PC-9 (cell line): ENCODE measurements at regions not wholly inside any gene's neighbourhood (a gene's known extent, or its start where the extent isn't known, plus 50 kb on each side); places are given as distances from the start of the nearest gene placed in this dataset.

Source experiments
- BruUV-seq: library from RNA; stranded (reverse); fragments of 400-500 nt; replicated peaks from 2 replicates; lab custom pipeline; 2021; lab: Mats Ljungman, UMichigan
- CTCF ChIA-PET: fragments of 300-600 bp; sonication (Branson Sonifier 250); formaldehyde crosslinking; loops from one replicate; lab custom pipeline; 2022; ENCODE audit warnings: antibody characterized with exemption; lab: Charles Lee
- POLR2A ChIA-PET: fragments of 300-600 bp; sonication (Branson Sonifier 250); formaldehyde crosslinking; loops from one replicate; lab custom pipeline; 2022; ENCODE audit warnings: antibody characterized with exemption; ENCODE audit not compliant: unreplicated experiment; lab: Charles Lee
- DNase-seq, 2 experiments: peaks; one replicate each; pipeline versions ENCODE4 v3.0.0 to v3.0.0-alpha.2; 2015 to 2022; ENCODE audit warnings: mixed read lengths in 1 of 2
- H2AFZ ChIP-seq: fragments of 200-600 bp; sonication (generic); 2 replicates; pipeline ENCODE4 v1.8.1; 2017; ENCODE audit warnings: antibody characterized with exemption
- H3F3A ChIP-seq: fragments of 200-600 bp; sonication (generic); 2 replicates; pipeline ENCODE4 v1.8.1; 2017; ENCODE audit warnings: antibody characterized with exemption, mild to moderate bottlenecking, low read depth; ENCODE audit not compliant: insufficient read depth
- H3K27ac ChIP-seq: fragments of 200-600 bp; sonication (generic); 2 replicates; pipeline ENCODE4 v1.6.1; 2016; ENCODE audit warnings: mixed run types
- H3K27me3 ChIP-seq: fragments of 200-600 bp; sonication (generic); 2 replicates; pipeline ENCODE4 v1.6.1; 2016; ENCODE audit warnings: low read depth, mixed run types; ENCODE audit not compliant: insufficient read depth
- H3K36me3 ChIP-seq: fragments of 200-600 bp; sonication (generic); 2 replicates; pipeline ENCODE4 v1.6.1; 2016; ENCODE audit warnings: low read depth, mixed run types
- H3K4me1 ChIP-seq: fragments of 200-600 bp; sonication (generic); replicated peaks from 2 replicates; pipeline ENCODE4 v1.6.1; 2016; ENCODE audit warnings: mixed run types; ENCODE audit not compliant: insufficient read depth
- H3K4me2 ChIP-seq: fragments of 200-600 bp; sonication (generic); 2 replicates; pipeline ENCODE4 v1.6.1; 2017; ENCODE audit warnings: mixed run types
- H3K4me3 ChIP-seq: fragments of 200-600 bp; sonication (generic); 2 replicates; pipeline ENCODE4 v1.6.1; 2016; ENCODE audit warnings: mixed run types
- H3K79me2 ChIP-seq: fragments of 200-600 bp; sonication (generic); 2 replicates; pipeline ENCODE4 v1.6.1; 2017; ENCODE audit warnings: low read depth, mixed run types
- H3K9me2 ChIP-seq: fragments of 200-600 bp; sonication (generic); 2 replicates; pipeline ENCODE4 v1.8.1; 2017; ENCODE audit warnings: mild to moderate bottlenecking; ENCODE audit not compliant: insufficient read depth
- H3K9me3 ChIP-seq: fragments of 200-600 bp; sonication (generic); 2 replicates; pipeline ENCODE4 v1.8.1; 2016; ENCODE audit warnings: low read depth; ENCODE audit not compliant: insufficient read depth
- H4K20me1 ChIP-seq: fragments of 200-600 bp; sonication (generic); 2 replicates; pipeline ENCODE4 v1.8.1; 2017; ENCODE audit not compliant: insufficient read depth
- EZH2 ChIP-seq: fragments of 200-600 bp; sonication (generic); IDR thresholded peaks from 2 replicates; pipeline ENCODE4 v1.8.0; 2017; ENCODE audit warnings: antibody characterized with exemption, low read depth
- intact Hi-C: fragments of 100-400 bp; cut with micrococcal nuclease; formaldehyde crosslinking; loops from one replicate; pipeline ENCODE4 v1.10.0; 2022; ENCODE audit not compliant: unreplicated experiment
- TF ChIP-seq, protein P1 (sequence below): fragments of 200-600 bp; sonication (generic); conservative IDR thresholded peaks from 2 replicates; pipeline ENCODE4 v1.6.1; 2017; ENCODE audit warnings: mixed run types, antibody characterized with exemption, mild to moderate bottlenecking, moderate library complexity

DNA sequence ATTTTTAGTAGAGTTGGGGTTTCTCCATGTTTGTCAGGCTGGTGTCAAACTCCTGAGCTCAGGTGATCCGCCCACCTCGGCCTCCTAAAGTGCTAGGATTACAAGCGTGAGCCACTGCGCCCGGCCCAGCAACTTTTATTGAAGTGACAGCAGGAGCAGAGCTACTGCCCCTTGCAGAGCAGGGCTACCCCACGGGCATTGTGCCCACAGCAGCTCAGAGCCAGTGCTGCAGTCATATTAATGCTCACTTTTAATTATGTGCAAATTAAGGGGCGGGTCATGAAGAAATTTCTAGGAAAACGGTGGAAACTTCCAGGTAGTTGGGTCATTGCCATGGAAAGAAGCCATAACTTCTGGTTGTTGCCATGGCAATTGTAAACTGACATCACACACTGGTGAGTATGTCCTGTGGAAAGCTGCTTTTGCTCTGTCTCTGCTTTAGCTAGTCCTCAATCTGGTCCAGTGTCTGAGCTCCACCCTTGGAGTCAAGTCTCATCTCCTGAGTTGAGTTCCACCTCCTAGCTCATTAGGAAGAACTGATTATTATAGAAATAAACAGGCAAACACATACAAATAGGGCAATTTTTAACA, 127.3 kb upstream of the ADGRL4 start:
- intact Hi-C loops = no loop called here
- Histone ChIP-seq H3K4me1 (no peaks in the 10 kb centered on the region), H3K79me2 (no peaks in the 10 kb centered on the region), H4K20me1 (no peaks in the 10 kb centered on the region), H3K27me3 (no peaks in the 10 kb centered on the region), H3K9me2 (no peaks in the 10 kb centered on the region), H3K36me3 (no peaks in the 10 kb centered on the region), H3K9me3 (no peaks in the 10 kb centered on the region), H3K4me2 (no peak overlapping the region), H2AFZ (no peak overlapping the region), H3K27ac (no peak overlapping the region), H3K4me3 (no peak overlapping the region), H3F3A (no peaks in the 10 kb centered on the region)
- no peak for DNase-seq
- ChIA-PET POLR2A (no interaction called here), CTCF (no interaction called here)
- no TSS peak for BruUV-seq
- TF ChIP-seq, protein P1, sequence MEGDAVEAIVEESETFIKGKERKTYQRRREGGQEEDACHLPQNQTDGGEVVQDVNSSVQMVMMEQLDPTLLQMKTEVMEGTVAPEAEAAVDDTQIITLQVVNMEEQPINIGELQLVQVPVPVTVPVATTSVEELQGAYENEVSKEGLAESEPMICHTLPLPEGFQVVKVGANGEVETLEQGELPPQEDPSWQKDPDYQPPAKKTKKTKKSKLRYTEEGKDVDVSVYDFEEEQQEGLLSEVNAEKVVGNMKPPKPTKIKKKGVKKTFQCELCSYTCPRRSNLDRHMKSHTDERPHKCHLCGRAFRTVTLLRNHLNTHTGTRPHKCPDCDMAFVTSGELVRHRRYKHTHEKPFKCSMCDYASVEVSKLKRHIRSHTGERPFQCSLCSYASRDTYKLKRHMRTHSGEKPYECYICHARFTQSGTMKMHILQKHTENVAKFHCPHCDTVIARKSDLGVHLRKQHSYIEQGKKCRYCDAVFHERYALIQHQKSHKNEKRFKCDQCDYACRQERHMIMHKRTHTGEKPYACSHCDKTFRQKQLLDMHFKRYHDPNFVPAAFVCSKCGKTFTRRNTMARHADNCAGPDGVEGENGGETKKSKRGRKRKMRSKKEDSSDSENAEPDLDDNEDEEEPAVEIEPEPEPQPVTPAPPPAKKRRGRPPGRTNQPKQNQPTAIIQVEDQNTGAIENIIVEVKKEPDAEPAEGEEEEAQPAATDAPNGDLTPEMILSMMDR = no peak
- no peak for TF ChIP-seq EZH2

- ChIA-PET POLR2A (no interaction called here), CTCF (no interaction called here)
- Histone ChIP-seq H2AFZ (no peak overlapping the region), H3K4me1 (no peaks in the 10 kb centered on the region), H3F3A (no peaks in the 10 kb centered on the region), H3K9me2 (no peaks in the 10 kb centered on the region), H3K79me2 (no peaks in the 10 kb centered on the region), H3K27me3 (no peaks in the 10 kb centered on the region), H4K20me1 (no peaks in the 10 kb centered on the region), H3K4me2 (no peak overlapping the region), H3K4me3 (no peak overlapping the region), H3K27ac (no peak overlapping the region), H3K36me3 (no peaks in the 10 kb centered on the region), H3K9me3 (no peaks in the 10 kb centered on the region)
- no peak for DNase-seq
- BruUV-seq = no TSS peak
- TF ChIP-seq EZH2 = no peak
- TF ChIP-seq, protein P1 = no peak
- intact Hi-C loops = no loop called here
Measured at GRCh38 chr1:79131626-79132025, 125.1 kb upstream of the ADGRL4 start.

GRCh38 chr1:79129914-79130313, 123.4 kb upstream of the ADGRL4 start:
- Histone ChIP-seq H3K9me2 (no peaks in the 10 kb centered on the region), H3K79me2 (no peaks in the 10 kb centered on the region), H3K27me3 (no peaks in the 10 kb centered on the region), H4K20me1 (no peaks in the 10 kb centered on the region), H3K27ac (no peak overlapping the region), H3K4me3 (no peak overlapping the region), H3K4me2 (no peak overlapping the region), H3K9me3 (no peaks in the 10 kb centered on the region), H3K36me3 (no peaks in the 10 kb centered on the region), H2AFZ (no peak overlapping the region), H3K4me1 (no peaks in the 10 kb centered on the region), H3F3A (no peaks in the 10 kb centered on the region)
- no TSS peak for BruUV-seq
- intact Hi-C loops = no loop called here
- POLR2A ChIA-PET = no interaction called here
- no peak for TF ChIP-seq EZH2
- TF ChIP-seq, protein P1 = no peak
- CTCF ChIA-PET = no interaction called here
- no peak for DNase-seq
